ENCODE measurements at regions not wholly inside any gene's neighbourhood (a gene's known extent, or its start where the extent isn't known, plus 50 kb on each side); places are given as distances from the start of the nearest gene placed in this dataset.

DNA sequence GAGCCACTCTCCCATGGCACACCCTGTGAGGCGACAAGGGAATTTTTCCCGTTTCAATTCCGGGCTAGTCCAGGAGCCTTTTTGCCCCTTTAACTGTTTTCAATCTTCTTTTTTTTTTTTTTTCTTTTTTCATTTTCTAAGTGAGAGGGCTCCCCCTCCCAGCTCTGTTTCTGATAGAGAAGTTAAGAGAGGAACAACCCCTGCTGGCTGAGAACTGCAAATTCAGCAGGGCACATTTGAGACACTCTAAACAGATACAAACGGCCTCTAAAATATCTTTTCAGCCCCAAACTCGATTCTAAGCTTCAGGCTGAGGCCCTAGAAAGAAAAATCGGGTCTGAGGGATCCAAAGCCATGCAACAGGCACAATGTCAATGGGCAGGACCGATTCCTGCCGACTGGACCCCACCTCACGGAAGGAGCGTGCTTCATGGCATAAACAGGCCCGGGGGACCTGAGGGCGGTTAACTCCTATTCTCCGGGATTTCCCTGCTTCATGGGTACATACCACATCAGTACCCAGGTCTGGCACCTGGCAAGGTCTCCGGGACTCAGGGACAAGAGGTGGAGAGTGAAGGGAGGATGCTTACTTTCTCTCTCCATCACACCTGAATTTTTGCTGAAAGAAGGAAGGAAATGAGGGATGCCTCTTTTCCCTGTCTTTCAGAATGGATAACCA, 627.5 kb downstream of the BUD13 start:
- Histone ChIP-seq H3K4me1 (ENCODE audit: control insufficient read depth in 4 of 4, insufficient read depth in 4 of 4, low read length in 3 of 4) (no peaks in the 10 kb centered on the region), H3K4me3 (ENCODE audit: low read depth in 1 of 3, low read length in 3 of 3) (no peak overlapping the region), H3K27ac (ENCODE audit: low read depth in 1 of 2, low read length in 2 of 2) (no peak overlapping the region), H3K27me3 (ENCODE audit: control insufficient read depth in 4 of 4, insufficient read depth in 4 of 4, low read length in 3 of 4) (peaks cover 0 to 4% (median 0%) of the 10 kb centered on the region in 4 donors), H3K9ac (ENCODE audit: low read depth in 1 of 2, low read length in 2 of 2) (no peak overlapping the region), H3K36me3 (ENCODE audit: control insufficient read depth in 4 of 4, insufficient read depth in 3 of 4, low read depth in 1 of 4, low read length in 3 of 4) (no peaks in the 10 kb centered on the region), H3K9me3 (ENCODE audit: control insufficient read depth in 4 of 4, low read length in 3 of 4) (peaks cover 0 to 4% (median under 1%) of the 10 kb centered on the region in 4 donors)
- DNase-seq (ENCODE audit: low spot score), result no peak
- TF ChIP-seq EGR1 (IDR thresholded peaks at IDR 0.05; ENCODE audit: low read depth in 2 of 2) (no peak), RAD21 (IDR thresholded peaks at IDR 0.05) (no peak), GABPA (IDR thresholded peaks at IDR 0.05 in 1 of 2, conservative IDR thresholded peaks at IDR 0.05 in 1 of 2) (no peak), NR2F2 (IDR thresholded peaks at IDR 0.05) (no peak), YY1 (IDR thresholded peaks at IDR 0.05) (no peak), SP1 (IDR thresholded peaks at IDR 0.05) (no peak), TAF1 (conservative IDR thresholded peaks at IDR 0.05) (no peak), RXRA (IDR thresholded peaks at IDR 0.05) (no peak)
- TF ChIP-seq, protein P1, sequence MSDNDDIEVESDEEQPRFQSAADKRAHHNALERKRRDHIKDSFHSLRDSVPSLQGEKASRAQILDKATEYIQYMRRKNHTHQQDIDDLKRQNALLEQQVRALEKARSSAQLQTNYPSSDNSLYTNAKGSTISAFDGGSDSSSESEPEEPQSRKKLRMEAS (IDR thresholded peaks at IDR 0.05), result no peak
- TF ChIP-seq, protein P2, sequence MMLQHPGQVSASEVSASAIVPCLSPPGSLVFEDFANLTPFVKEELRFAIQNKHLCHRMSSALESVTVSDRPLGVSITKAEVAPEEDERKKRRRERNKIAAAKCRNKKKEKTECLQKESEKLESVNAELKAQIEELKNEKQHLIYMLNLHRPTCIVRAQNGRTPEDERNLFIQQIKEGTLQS (IDR thresholded peaks at IDR 0.05), result no peak
- TF ChIP-seq, protein P3, sequence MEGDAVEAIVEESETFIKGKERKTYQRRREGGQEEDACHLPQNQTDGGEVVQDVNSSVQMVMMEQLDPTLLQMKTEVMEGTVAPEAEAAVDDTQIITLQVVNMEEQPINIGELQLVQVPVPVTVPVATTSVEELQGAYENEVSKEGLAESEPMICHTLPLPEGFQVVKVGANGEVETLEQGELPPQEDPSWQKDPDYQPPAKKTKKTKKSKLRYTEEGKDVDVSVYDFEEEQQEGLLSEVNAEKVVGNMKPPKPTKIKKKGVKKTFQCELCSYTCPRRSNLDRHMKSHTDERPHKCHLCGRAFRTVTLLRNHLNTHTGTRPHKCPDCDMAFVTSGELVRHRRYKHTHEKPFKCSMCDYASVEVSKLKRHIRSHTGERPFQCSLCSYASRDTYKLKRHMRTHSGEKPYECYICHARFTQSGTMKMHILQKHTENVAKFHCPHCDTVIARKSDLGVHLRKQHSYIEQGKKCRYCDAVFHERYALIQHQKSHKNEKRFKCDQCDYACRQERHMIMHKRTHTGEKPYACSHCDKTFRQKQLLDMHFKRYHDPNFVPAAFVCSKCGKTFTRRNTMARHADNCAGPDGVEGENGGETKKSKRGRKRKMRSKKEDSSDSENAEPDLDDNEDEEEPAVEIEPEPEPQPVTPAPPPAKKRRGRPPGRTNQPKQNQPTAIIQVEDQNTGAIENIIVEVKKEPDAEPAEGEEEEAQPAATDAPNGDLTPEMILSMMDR (IDR thresholded peaks at IDR 0.05; ENCODE audit: low read depth, low read length, missing input control), result no peak
- WGBS, result 79% methylated on average over 14 of the region's 14 CpGs

DNA sequence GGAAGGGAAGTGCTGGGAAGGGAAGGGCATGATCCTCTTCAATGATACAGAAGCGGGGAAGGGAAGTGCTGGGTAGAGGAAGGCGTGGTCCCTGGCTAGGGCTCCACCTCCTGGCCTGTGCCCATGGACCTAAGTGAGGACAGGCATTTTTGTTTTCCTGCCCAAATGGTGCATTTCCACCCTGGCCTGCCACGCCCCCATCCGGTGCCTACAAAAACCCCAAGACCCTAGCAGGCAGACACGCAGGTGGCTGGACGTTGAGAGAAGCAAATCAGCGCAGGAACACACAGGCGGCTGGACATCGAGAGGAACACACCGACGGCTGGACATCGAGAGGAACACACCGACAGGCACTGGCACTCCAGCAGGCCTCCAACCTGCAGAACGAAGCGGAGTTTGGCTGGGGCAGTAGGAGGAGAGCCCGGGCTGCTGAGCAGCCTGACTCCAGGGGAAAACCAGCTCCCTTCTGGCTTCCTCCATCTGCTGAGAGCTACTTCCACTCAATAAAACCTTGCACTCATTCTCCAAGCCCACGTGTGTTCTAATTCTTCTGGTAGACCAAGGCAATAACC, 628.3 kb downstream of the BUD13 start:
- no peak for TF ChIP-seq RXRA (IDR thresholded peaks at IDR 0.05)
- TF ChIP-seq, protein P2 (IDR thresholded peaks at IDR 0.05), result no peak
- TF ChIP-seq HNF4G (IDR thresholded peaks at IDR 0.05), result no peak
- TF ChIP-seq TAF1 (conservative IDR thresholded peaks at IDR 0.05), result no peak
- no peak for TF ChIP-seq EGR1 (IDR thresholded peaks at IDR 0.05; ENCODE audit: low read depth in 2 of 2)
- TF ChIP-seq YY1 (IDR thresholded peaks at IDR 0.05), result no peak
- TF ChIP-seq, protein P4, sequence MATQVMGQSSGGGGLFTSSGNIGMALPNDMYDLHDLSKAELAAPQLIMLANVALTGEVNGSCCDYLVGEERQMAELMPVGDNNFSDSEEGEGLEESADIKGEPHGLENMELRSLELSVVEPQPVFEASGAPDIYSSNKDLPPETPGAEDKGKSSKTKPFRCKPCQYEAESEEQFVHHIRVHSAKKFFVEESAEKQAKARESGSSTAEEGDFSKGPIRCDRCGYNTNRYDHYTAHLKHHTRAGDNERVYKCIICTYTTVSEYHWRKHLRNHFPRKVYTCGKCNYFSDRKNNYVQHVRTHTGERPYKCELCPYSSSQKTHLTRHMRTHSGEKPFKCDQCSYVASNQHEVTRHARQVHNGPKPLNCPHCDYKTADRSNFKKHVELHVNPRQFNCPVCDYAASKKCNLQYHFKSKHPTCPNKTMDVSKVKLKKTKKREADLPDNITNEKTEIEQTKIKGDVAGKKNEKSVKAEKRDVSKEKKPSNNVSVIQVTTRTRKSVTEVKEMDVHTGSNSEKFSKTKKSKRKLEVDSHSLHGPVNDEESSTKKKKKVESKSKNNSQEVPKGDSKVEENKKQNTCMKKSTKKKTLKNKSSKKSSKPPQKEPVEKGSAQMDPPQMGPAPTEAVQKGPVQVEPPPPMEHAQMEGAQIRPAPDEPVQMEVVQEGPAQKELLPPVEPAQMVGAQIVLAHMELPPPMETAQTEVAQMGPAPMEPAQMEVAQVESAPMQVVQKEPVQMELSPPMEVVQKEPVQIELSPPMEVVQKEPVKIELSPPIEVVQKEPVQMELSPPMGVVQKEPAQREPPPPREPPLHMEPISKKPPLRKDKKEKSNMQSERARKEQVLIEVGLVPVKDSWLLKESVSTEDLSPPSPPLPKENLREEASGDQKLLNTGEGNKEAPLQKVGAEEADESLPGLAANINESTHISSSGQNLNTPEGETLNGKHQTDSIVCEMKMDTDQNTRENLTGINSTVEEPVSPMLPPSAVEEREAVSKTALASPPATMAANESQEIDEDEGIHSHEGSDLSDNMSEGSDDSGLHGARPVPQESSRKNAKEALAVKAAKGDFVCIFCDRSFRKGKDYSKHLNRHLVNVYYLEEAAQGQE (IDR thresholded peaks at IDR 0.05), result no peak
- TF ChIP-seq, protein P5, sequence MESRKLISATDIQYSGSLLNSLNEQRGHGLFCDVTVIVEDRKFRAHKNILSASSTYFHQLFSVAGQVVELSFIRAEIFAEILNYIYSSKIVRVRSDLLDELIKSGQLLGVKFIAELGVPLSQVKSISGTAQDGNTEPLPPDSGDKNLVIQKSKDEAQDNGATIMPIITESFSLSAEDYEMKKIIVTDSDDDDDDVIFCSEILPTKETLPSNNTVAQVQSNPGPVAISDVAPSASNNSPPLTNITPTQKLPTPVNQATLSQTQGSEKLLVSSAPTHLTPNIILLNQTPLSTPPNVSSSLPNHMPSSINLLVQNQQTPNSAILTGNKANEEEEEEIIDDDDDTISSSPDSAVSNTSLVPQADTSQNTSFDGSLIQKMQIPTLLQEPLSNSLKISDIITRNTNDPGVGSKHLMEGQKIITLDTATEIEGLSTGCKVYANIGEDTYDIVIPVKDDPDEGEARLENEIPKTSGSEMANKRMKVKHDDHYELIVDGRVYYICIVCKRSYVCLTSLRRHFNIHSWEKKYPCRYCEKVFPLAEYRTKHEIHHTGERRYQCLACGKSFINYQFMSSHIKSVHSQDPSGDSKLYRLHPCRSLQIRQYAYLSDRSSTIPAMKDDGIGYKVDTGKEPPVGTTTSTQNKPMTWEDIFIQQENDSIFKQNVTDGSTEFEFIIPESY (IDR thresholded peaks at IDR 0.05), result no peak
- TF ChIP-seq NR2F2 (IDR thresholded peaks at IDR 0.05), result no peak
- peaks cover 0 to 4% (median under 1%) of the 10 kb centered on the region in 4 donors for H3K9me3 ChIP-seq (ENCODE audit: control insufficient read depth in 4 of 4, low read length in 3 of 4)
- H3K4me1 ChIP-seq (ENCODE audit: control insufficient read depth in 4 of 4, insufficient read depth in 4 of 4, low read length in 3 of 4), result no peaks in the 10 kb centered on the region
- H3K27ac ChIP-seq (ENCODE audit: low read depth in 1 of 2, low read length in 2 of 2), result no peak overlapping the region
- no peak overlapping the region for H3K9ac ChIP-seq (ENCODE audit: low read depth in 1 of 2, low read length in 2 of 2)
- peaks cover 0 to 4% (median 0%) of the 10 kb centered on the region in 4 donors for H3K27me3 ChIP-seq (ENCODE audit: control insufficient read depth in 4 of 4, insufficient read depth in 4 of 4, low read length in 3 of 4)
- H3K36me3 ChIP-seq (ENCODE audit: control insufficient read depth in 4 of 4, insufficient read depth in 3 of 4, low read depth in 1 of 4, low read length in 3 of 4), result no peaks in the 10 kb centered on the region
- DNase-seq (ENCODE audit: low spot score), result no peak
- no peak overlapping the region for H3K4me3 ChIP-seq (ENCODE audit: low read depth in 1 of 3, low read length in 3 of 3)
- 84% methylated on average over 17 of the region's 17 CpGs for WGBS
